SH-SY5Y (cell line): ENCODE measurements at regions not wholly inside any gene's neighbourhood (a gene's known extent, or its start where the extent isn't known, plus 50 kb on each side); places are given as distances from the start of the nearest gene placed in this dataset.

Source experiments
- GATA2 ChIP-seq: IDR thresholded peaks from 2 replicates; pipeline ENCODE4 v1.6.1; 2011; ENCODE audit warnings: mild to moderate bottlenecking, low read depth, low read length
- GATA3 ChIP-seq: IDR thresholded peaks from 2 replicates; pipeline ENCODE4 v1.6.1; 2011; ENCODE audit warnings: low read depth, mild to moderate bottlenecking, low read length, moderate library complexity

DNA sequence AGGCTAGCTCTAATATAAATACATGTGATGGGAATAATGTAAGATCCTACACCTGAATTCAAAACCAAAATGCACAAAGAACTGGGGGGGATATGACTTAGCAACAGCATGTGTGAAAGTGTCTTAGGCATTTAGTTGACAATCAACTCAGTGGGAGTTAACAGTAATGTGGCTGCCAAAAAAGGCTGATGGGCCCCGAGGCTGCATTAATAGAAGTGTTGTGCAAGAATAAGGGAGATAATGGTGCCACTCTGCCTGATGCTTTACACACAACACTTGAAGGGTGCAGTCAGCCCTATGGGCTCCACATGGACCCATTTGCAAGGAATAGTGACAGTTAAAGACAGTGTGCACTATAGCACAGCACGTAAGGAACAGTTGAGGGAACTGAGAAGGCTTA is 649.4 kb upstream of the ZEB2 start:
- TF ChIP-seq GATA3, result no peak
- TF ChIP-seq GATA2, result no peak

- no peak for TF ChIP-seq GATA3
- TF ChIP-seq GATA2, result no peak
These were observed 648.2 kb upstream of the ZEB2 start for GRCh38 chr2:145168091-145168490.

DNA sequence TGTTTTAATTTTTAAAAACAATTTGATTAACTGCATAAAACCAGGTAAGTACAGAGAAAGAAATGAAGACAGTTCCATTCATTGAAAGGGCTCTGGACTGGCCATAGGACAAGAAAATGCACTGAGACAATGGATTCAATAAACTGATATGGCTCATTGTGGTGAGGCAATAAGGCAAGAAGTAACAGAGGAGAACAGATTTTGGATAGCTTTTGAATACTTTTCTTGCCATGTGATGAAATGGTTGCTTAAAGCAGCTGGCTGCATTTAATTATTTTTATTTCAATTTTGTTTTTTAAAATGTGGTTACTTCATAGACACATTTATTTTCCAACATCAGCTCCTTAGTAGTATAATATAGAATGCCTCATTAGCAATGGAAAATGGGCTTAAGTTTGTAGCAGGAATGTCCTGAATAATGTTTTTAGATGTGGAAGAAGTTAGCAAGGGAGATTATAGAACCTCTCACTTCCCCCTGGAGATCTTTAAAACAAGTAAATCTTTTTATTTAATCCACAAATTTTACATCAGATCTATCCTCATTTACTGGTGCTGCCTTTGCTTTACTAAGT is 646.9 kb upstream of the ZEB2 start:
- TF ChIP-seq GATA2 (no peak), GATA3 (no peak)

DNA sequence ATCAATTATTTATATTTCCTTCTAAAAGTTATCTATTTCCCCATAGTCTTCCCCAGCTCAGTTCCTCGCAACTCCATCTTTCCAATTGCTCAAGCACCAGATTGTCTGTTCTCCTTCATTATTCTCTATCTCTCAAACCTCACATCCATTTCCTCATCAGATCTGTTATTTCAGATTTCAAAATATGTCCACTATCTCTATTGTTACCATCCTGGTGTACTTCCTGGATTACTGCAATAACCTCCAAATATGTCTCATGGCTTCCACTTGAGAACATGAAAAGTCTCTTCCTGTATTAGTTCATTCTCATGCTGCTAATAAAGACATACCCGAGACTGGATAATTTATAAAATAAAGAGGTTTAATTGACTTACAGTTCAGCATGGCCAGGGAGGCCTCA is 641.7 kb upstream of the ZEB2 start:
- no peak for TF ChIP-seq GATA2
- TF ChIP-seq GATA3, result no peak

- TF ChIP-seq GATA3 (no peak), GATA2 (no peak)
These were observed 640.9 kb upstream of the ZEB2 start for GRCh38 chr2:145160855-145161254.

- TF ChIP-seq GATA3, result no peak
- no peak for TF ChIP-seq GATA2
These were observed 639.8 kb upstream of the ZEB2 start for GRCh38 chr2:145159676-145160075.

DNA sequence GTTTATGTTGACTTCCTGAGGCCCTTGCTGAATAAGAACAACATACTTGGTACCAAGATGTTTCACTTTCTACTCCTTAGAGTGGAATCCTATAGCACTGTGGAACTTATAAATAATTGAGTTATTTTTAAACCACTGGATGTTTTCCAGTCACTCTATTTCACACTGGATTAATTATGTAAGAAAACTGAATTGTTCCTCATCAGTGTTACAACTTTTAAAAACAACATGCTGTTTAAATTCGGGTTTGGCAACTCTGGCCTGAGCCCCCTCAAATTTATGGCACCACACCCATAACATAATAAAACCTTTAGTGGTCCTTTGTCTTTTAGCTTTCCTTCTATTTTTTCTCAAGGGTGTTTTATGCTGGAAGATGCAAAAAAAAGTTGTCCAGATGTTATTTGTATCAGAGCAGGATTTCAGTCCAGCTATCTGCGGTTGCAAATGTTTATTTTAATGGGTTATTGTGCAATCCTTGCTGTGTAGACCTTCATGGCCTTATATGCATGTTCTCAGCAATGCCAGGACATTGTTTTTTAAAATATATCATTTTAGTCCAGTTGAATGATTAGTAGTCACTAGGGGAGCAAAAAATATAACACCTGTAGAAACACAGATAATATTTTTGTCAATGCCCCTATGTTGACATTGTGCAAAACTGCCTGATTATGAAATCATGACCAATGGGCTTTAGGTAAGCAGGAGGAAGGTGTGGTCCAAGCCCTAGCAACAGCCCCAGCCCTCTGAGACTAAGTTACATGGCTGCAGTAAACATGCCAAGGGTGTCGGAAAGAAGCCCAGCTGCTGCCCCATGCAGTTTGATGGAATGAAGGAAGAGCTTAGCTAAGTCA is 638.0 kb upstream of the ZEB2 start:
- TF ChIP-seq GATA2 (no peak), GATA3 (no peak)

- TF ChIP-seq GATA3 (no peak), GATA2 (no peak)
These were observed 637.2 kb upstream of the ZEB2 start for GRCh38 chr2:145157036-145157675.

- TF ChIP-seq GATA3 (no peak), GATA2 (no peak)
These were observed 636.3 kb upstream of the ZEB2 start for GRCh38 chr2:145156199-145156598.

GRCh38 chr2:145155196-145155595 is 635.3 kb upstream of the ZEB2 start:
- TF ChIP-seq GATA2 (no peak), GATA3 (no peak)

DNA sequence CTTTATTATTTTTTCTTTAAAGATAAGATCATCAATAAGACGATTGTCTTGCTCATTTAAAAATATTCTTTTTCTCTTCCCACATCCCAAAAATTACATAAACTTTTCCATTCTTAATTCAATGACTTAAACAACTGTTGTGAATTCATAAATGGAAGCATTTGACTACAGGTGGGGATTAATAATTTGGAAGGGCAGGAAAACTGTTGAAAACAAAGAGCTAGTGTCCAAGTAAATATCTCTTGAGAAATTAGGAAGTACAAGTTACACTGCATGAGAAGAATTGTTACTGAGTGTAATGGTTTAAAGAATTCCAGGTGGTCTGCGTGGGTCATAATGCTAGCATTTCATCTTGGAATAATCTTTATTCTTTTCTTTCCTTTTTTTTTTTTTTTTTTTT is 634.8 kb upstream of the ZEB2 start:
- TF ChIP-seq GATA2, result no peak
- TF ChIP-seq GATA3, result no peak

DNA sequence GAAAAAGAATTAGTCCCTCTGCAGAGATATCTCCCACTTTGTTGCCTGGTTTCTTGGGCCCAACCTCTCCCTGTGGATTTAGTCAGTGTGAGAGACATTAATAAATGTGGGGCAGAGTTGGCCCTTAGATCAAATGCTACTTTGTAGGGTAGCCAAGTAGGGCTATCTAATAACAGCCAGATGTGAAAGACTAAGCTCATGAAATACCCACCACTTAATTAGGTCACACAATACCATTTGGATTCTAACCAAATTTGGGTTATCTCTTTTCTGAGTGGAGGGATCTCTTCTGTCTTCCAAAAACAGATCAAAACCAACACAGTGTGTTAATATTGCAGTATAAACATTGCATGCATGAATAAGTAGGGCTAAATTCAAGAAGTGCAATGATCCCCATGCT is 626.8 kb upstream of the ZEB2 start:
- TF ChIP-seq GATA2 (no peak), GATA3 (no peak)

- TF ChIP-seq GATA2 (no peak), GATA3 (no peak)
These were observed 624.3 kb upstream of the ZEB2 start for GRCh38 chr2:145144131-145144728.

- TF ChIP-seq GATA2 (no peak), GATA3 (no peak)
These were observed 622.1 kb upstream of the ZEB2 start for GRCh38 chr2:145141981-145142380.

DNA sequence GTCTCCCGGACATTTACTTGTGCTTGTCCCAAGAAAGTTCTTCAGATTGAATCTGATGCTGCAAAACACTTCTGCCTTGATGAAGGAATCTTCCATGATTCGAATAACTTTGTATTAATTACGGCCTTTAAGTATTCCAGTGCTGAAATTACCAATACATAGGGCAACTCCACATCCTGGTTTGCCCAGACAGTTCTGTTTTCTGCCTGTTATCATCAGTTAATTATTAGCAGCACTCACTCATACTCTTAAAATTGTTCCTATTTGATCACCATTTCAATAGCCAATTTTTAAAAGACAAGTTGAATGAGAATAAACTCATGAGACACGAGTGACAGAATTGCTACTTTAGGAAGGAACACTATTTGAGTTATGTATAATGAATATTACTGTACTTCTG is 620.7 kb upstream of the ZEB2 start:
- TF ChIP-seq GATA3 (no peak), GATA2 (no peak)

DNA sequence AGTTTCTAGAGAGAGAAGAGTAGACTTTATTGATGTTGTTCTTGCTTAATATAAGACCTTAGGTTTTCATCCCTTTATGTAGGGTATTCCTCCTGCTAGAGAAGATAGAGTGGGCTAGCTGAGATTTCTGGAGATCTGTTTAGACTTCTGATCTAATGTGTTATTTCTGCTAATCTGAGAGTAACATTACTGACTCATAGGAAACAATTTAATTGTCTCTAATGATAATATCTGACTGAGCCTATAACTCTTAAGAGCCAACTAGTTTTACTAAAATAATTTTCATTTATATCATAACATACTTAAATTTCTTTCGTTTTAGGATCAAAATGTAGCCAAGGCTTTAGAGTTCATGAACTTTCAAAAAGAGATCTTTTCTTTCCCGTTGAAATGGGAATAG is 618.7 kb upstream of the ZEB2 start:
- TF ChIP-seq GATA3, result no peak

- TF ChIP-seq GATA2, result no peak
- no peak for TF ChIP-seq GATA3
These were observed 618.0 kb upstream of the ZEB2 start for GRCh38 chr2:145137901-145138300.
